LNCAP (cell line): ENCODE measurements at regions not wholly inside any gene's neighbourhood (a gene's known extent, or its start where the extent isn't known, plus 50 kb on each side); places are given as distances from the start of the nearest gene placed in this dataset.
A peak's percentile ranks its signal among the peaks of the same experiment; 100 is the strongest.

Experiments used
- CTCF ChIP-seq: fragments of 450-650 bp; IDR thresholded peaks from 2 replicates; pipeline ENCODE4 v1.5.1; 2017; ENCODE audit warnings: mild to moderate bottlenecking

- peak; percentile 85 for TF ChIP-seq CTCF
Observed at GRCh38 chr15:77902921-77903760, 174.4 kb downstream of the TBC1D2B start.

- no peak for TF ChIP-seq CTCF
Observed at GRCh38 chr15:77901921-77902750, 175.4 kb downstream of the TBC1D2B start.

DNA sequence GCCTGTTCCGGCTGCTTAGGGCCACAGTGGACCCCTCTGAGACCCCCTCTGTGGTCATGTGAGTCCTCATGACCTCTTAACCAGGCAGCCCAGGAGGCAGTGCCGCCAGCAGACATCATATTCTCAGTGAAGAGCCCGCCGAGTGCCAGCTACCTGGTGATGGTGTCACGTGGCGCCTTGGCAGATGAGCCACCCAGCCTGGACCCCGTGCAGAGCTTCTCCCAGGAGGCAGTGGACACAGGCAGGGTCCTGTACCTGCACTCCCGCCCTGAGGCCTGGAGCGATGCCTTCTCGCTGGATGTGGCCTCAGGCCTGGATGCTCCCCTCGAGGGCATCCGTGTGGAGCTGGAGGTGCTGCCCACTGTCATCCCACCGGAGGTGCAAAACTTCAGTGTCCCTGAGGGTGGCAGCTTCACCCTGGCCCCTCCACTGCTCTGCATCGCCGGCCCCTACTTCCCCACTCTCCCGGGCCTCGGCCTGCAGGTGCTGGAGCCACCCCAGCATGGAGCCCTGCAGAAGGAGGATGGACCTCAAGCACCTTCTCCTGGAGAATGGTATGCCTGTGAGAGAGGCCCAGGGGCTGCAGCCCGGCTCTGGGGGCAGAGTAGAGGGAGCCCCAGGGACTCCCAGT, 176.1 kb downstream of the TBC1D2B start:
- TF ChIP-seq CTCF: no peak

- peak; percentile 40 for TF ChIP-seq CTCF
Observed at GRCh38 chr15:77900331-77900963, 177.1 kb downstream of the TBC1D2B start.

DNA sequence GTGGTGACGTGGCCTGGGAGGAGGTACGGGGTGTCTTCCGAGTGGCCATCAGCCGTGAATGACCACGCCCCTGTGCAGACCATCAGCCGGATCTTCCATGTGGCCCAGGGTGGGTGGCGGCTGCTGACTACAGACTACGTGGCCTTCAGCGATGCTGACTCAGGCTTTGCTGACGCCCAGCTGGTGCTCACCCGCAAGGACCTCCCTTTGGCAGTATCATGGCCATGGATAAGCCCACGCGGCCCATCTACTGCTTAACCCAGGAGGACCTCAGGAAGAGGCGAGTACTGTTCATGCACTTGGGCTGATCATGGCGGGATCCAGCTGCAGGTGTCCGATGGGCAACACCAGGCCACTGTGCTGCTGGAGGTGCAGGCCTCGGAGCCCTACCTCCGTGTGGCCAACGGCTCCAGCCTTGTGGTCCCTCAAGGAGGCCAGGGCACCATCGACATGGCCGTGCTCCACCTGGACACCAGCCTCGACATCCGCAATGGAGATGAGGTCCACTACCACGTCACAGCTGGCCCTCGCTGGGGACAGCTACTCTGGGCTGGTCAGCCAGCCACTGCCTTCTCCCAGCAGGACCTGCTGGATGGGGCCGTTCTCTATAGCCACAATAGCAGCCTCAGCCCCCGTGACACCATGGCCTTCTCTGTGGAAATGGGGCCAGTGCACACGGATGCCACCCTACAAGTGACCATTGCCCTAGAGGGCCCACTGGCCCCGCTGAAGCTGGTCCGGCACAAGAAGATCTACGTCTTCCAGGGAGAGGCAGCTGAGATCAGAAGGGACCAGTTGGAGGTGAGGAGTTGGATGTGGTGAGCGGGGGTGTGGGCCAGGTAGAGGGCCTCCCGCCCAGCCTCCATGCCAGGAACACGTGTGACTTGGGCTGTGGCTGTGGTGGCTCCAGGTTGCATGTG, 178.4 kb downstream of the TBC1D2B start:
- TF ChIP-seq CTCF: no peak

- TF ChIP-seq CTCF: no peak
Observed at GRCh38 chr15:77897896-77898406, 179.6 kb downstream of the TBC1D2B start.
